Astrocyte (in vitro differentiated cells and primary cell): ENCODE measurements at regions not wholly inside any gene's neighbourhood (a gene's known extent, or its start where the extent isn't known, plus 50 kb on each side); places are given as distances from the start of the nearest gene placed in this dataset.

Experiments used
- DNase-seq: peaks from one replicate; pipeline ENCODE4 v3.0.0-alpha.2; 2010; ENCODE audit warnings: low read depth
- FAIRE-seq: peaks from 2 replicates; lab custom pipeline; 2011; peaks lifted over from hg19 to GRCh38; lab: Jason Lieb, UNC
- H2AFZ ChIP-seq: 2 replicates; pipeline ENCODE4 v1.6.0; 2012; ENCODE audit warnings: low read depth, low read length, inconsistent platforms
- H3K27ac ChIP-seq: 2 replicates; pipeline ENCODE4 v1.5.1; 2011; ENCODE audit warnings: low read depth, low read length, inconsistent platforms
- H3K27me3 ChIP-seq: 2 replicates; pipeline ENCODE4 v1.6.0; 2011; ENCODE audit warnings: low read length, inconsistent platforms; ENCODE audit not compliant: insufficient read depth
- H3K36me3 ChIP-seq: 2 replicates; pipeline ENCODE4 v1.5.1; 2011; ENCODE audit warnings: low read length, inconsistent platforms; ENCODE audit not compliant: insufficient read depth
- H3K4me1 ChIP-seq: 2 replicates; pipeline ENCODE4 v1.5.1; 2011; ENCODE audit warnings: low read length, inconsistent platforms; ENCODE audit not compliant: insufficient read depth
- H3K4me2 ChIP-seq: 2 replicates; pipeline ENCODE4 v1.6.0; 2012; ENCODE audit warnings: low read length, inconsistent platforms
- H3K4me3 ChIP-seq: 2 replicates; pipeline ENCODE4 v1.5.1; 2011; ENCODE audit warnings: low read depth, mild to moderate bottlenecking, low read length, inconsistent platforms; ENCODE audit not compliant: insufficient read depth
- H3K79me2 ChIP-seq: 2 replicates; pipeline ENCODE4 v1.6.0; 2012; ENCODE audit warnings: mild to moderate bottlenecking, low read length, inconsistent platforms; ENCODE audit not compliant: insufficient read depth
- H3K9ac ChIP-seq: 2 replicates; pipeline ENCODE4 v1.6.0; 2012; ENCODE audit warnings: mild to moderate bottlenecking, low read length, inconsistent platforms
- H3K9me3 ChIP-seq: 2 replicates; pipeline ENCODE4 v1.5.1; 2012; ENCODE audit warnings: low read depth, mild to moderate bottlenecking, low read length, inconsistent platforms; ENCODE audit not compliant: insufficient read depth
- H4K20me1 ChIP-seq: 2 replicates; pipeline ENCODE4 v1.6.0; 2012; ENCODE audit warnings: low read length, inconsistent platforms; ENCODE audit not compliant: insufficient read depth
- H3K27ac Mint-ChIP-seq: one replicate; pipeline ENCODE4 v1.8.0; 2021; ENCODE audit warnings: mild to moderate bottlenecking, mixed read lengths; ENCODE audit not compliant: unreplicated experiment
- H3K27me3 Mint-ChIP-seq: one replicate; pipeline ENCODE4 v1.8.0; 2021; ENCODE audit warnings: low read depth, mixed read lengths; ENCODE audit not compliant: unreplicated experiment
- H3K36me3 Mint-ChIP-seq: one replicate; pipeline ENCODE4 v1.8.0; 2021; ENCODE audit warnings: low read depth, mixed read lengths; ENCODE audit not compliant: unreplicated experiment
- H3K4me1 Mint-ChIP-seq: one replicate; pipeline ENCODE4 v1.8.0; 2021; ENCODE audit warnings: low read depth, mixed read lengths; ENCODE audit not compliant: unreplicated experiment
- H3K4me3 Mint-ChIP-seq: one replicate; pipeline ENCODE4 v1.8.0; 2021; ENCODE audit warnings: mild to moderate bottlenecking, moderate library complexity, mixed read lengths; ENCODE audit not compliant: unreplicated experiment
- H3K9me3 Mint-ChIP-seq: one replicate; pipeline ENCODE4 v1.8.0; 2021; ENCODE audit warnings: mild to moderate bottlenecking, mixed read lengths; ENCODE audit not compliant: unreplicated experiment
- CTCF ChIP-seq: IDR thresholded peaks from 2 replicates; pipeline ENCODE4 v1.5.1; 2011; ENCODE audit warnings: low read depth, mild to moderate bottlenecking, inconsistent platforms, low read length, moderate library complexity; ENCODE audit not compliant: insufficient read depth
- EZH2 ChIP-seq: IDR thresholded peaks from 2 replicates; pipeline ENCODE4 v1.6.1; 2012; ENCODE audit warnings: mild to moderate bottlenecking, low read length, inconsistent platforms; ENCODE audit not compliant: insufficient read depth

DNA sequence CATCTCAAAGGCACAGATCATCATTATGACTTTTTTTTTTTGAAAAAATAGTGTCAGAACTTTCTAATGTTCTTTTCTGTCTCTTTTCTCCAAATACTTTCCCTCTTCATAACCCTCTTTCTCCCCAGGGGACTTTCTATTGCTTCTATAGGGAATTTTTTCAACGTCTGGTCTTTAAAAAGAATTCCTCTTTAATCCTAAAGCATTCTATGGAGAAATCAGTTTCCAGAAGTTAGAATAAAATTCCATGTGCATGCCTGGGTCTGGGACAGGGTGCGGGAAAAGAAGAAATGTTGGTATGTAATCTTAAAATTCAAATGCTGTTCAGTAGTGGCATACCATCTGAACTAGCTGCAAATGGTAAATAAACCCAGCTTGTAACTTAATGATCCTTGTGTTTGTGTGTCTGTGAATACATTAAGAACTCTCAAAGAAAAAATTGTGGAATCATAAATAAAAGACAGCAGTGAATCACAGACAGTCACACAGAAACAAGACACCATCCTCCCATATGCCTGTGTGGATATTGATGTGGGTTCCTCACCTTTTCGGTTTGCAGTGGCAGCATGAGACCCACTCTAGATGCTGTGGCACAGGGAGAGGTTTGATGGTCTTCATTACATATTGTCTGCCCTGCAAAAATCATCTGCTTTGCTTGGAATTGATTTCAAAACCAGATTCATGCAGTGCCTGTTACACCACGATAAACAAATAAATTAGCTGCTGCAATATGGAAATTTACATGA, 374.7 kb upstream of the NRP1 start:
- peaks cover 11% of the 10 kb centered on the region for H3K4me1 Mint-ChIP-seq
- TF ChIP-seq CTCF (no peak), EZH2 (no peak)

DNA sequence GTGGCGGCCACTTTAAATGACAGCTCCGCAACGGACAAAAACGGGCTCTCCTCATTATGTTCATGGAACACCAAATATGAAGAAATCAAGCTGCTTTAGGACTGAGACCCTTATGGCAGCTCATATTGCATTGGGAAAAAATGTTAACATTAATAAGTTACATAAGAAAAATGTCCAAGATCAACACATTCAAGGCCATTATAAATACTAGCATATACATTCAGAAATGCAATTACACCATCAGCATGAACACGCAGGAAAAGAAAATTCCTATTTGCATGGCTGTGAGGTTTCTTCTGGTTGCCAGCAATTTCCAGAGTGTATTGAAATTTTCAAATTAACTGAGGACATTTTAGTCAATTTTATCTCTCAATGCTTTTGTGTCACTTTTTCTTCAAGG, 374.1 kb upstream of the NRP1 start:
- Mint-ChIP-seq H3K9me3 (no peaks in the 10 kb centered on the region), H3K27me3 (peaks cover 3% of the 10 kb centered on the region), H3K4me1 (peaks cover 17% of the 10 kb centered on the region), H3K4me3 (no peak overlapping the region), H3K27ac (no peak overlapping the region), H3K36me3 (no peaks in the 10 kb centered on the region)
- no peak overlapping the region for H3K4me3 ChIP-seq
- DNase-seq (no peak), FAIRE-seq (no peak)
- no peak overlapping the region for H3K9ac ChIP-seq
- no peak overlapping the region for H3K27ac ChIP-seq
- peaks cover 14% of the 10 kb centered on the region for H3K4me1 ChIP-seq
- H3K27me3 ChIP-seq = no peaks in the 10 kb centered on the region
- no peak for TF ChIP-seq EZH2
- no peak for TF ChIP-seq CTCF
- H3K36me3 ChIP-seq = no peaks in the 10 kb centered on the region
- no peaks in the 10 kb centered on the region for H3K9me3 ChIP-seq
- no peak overlapping the region for H2AFZ ChIP-seq
- H3K4me2 ChIP-seq = no peak overlapping the region
- no peaks in the 10 kb centered on the region for H3K79me2 ChIP-seq
- H4K20me1 ChIP-seq = no peaks in the 10 kb centered on the region

More for the DNA sequence above, 374.7 kb upstream of the NRP1 start:
- Mint-ChIP-seq H3K36me3 (no peaks in the 10 kb centered on the region), H3K4me3 (no peak overlapping the region), H3K27me3 (peaks cover 3% of the 10 kb centered on the region), H3K9me3 (no peaks in the 10 kb centered on the region), H3K27ac (no peak overlapping the region)
- Histone ChIP-seq H4K20me1 (no peaks in the 10 kb centered on the region), H3K9me3 (no peaks in the 10 kb centered on the region), H3K79me2 (no peaks in the 10 kb centered on the region), H2AFZ (no peak overlapping the region), H3K4me1 (peaks cover 9% of the 10 kb centered on the region), H3K27ac (no peak overlapping the region), H3K4me2 (no peak overlapping the region), H3K36me3 (no peaks in the 10 kb centered on the region), H3K4me3 (no peak overlapping the region), H3K27me3 (no peaks in the 10 kb centered on the region), H3K9ac (no peak overlapping the region)
- DNase-seq = no peak
- no peak for FAIRE-seq

GRCh38 chr10:33706746-33707145, 372.3 kb upstream of the NRP1 start:
- H2AFZ ChIP-seq = no peak overlapping the region
- Mint-ChIP-seq H3K9me3 (no peaks in the 10 kb centered on the region), H3K27me3 (peaks cover 3% of the 10 kb centered on the region), H3K4me3 (no peak overlapping the region), H3K27ac (no peak overlapping the region), H3K4me1 (peaks cover 19% of the 10 kb centered on the region), H3K36me3 (no peaks in the 10 kb centered on the region)
- H3K9me3 ChIP-seq = no peaks in the 10 kb centered on the region
- no peak for TF ChIP-seq CTCF
- no peak for TF ChIP-seq EZH2
- H3K27me3 ChIP-seq = no peaks in the 10 kb centered on the region
- H3K79me2 ChIP-seq = no peaks in the 10 kb centered on the region
- no peak overlapping the region for H3K9ac ChIP-seq
- FAIRE-seq (peak; percentile 79), DNase-seq (peak; percentile 37)
- no peak overlapping the region for H3K4me2 ChIP-seq
- H3K4me1 ChIP-seq = peaks cover 16% of the 10 kb centered on the region
- H3K27ac ChIP-seq = peak overlapping the region; percentile 25
- H4K20me1 ChIP-seq = no peaks in the 10 kb centered on the region
- H3K4me3 ChIP-seq = no peak overlapping the region
- no peaks in the 10 kb centered on the region for H3K36me3 ChIP-seq
